ENCODE measurements at regions not wholly inside any gene's neighbourhood (a gene's known extent, or its start where the extent isn't known, plus 50 kb on each side); places are given as distances from the start of the nearest gene placed in this dataset.

GRCh38 chr2:215866606-215867005 lies 146.7 kb downstream of the MREG start:
- Histone ChIP-seq H3K9me3 (ENCODE audit: insufficient read depth in 2 of 2, low read depth in 1 of 2, low read length in 1 of 2) (no peaks in the 10 kb centered on the region), H4K8ac (ENCODE audit: extremely low read depth, insufficient read depth, low read length) (no peak overlapping the region), H2BK120ac (replicated peaks; ENCODE audit: low read depth, low read length) (no peak overlapping the region), H3K4me2 (ENCODE audit: insufficient read depth in 1 of 2, low read depth in 2 of 2, low read length in 2 of 2) (no peak overlapping the region), H2AK5ac (ENCODE audit: low read depth, low read length) (no peak overlapping the region), H2BK5ac (ENCODE audit: low read depth, low read length) (no peak overlapping the region), H2BK15ac (ENCODE audit: low read length) (no peak overlapping the region), H3K18ac (ENCODE audit: extremely low read depth, low read length) (no peak overlapping the region), H3K9ac (replicated peaks in 1 of 4; ENCODE audit: extremely low read depth in 1 of 4, low read depth in 3 of 4, low read length in 3 of 4) (no peak overlapping the region), H3K27ac (ENCODE audit: low read depth, low read length) (no peak overlapping the region), H3K36me3 (ENCODE audit: control insufficient read depth in 2 of 4, insufficient read depth in 4 of 4, low read length in 3 of 4) (no peaks in the 10 kb centered on the region), H3K4me3 (ENCODE audit: extremely low read depth in 1 of 4, insufficient read depth in 2 of 4, low read depth in 3 of 4, low read length in 4 of 4) (no peak overlapping the region), H2AFZ (ENCODE audit: low read length) (peak overlapping the region; percentile 71; the same call in 1 of the 2 replicates), H3K4me1 (replicated peaks in 1 of 4; ENCODE audit: control insufficient read depth in 3 of 4, insufficient read depth in 4 of 4, low read length in 3 of 4) (no peaks in the 10 kb centered on the region), H3K79me1 (ENCODE audit: low read depth, low read length) (no peaks in the 10 kb centered on the region), H3K56ac (replicated peaks; ENCODE audit: insufficient read length, low read depth, low read length) (no peak overlapping the region), H4K91ac (replicated peaks; ENCODE audit: insufficient read length, low read length) (no peak overlapping the region), H4K20me1 (replicated peaks in 1 of 2; ENCODE audit: control insufficient read depth in 1 of 2, insufficient read depth in 2 of 2, low read length in 2 of 2) (no peaks in the 10 kb centered on the region), H3K23me2 (ENCODE audit: low read depth, low read length) (no peaks in the 10 kb centered on the region), H4K5ac (ENCODE audit: insufficient read length, low read depth, low read length) (no peak overlapping the region), H3K79me2 (ENCODE audit: control insufficient read depth in 1 of 2, insufficient read depth in 2 of 2, low read length in 2 of 2) (no peaks in the 10 kb centered on the region), H3K14ac (ENCODE audit: insufficient read length) (no peak overlapping the region), H3K23ac (ENCODE audit: insufficient read length) (no peak overlapping the region), H2BK20ac (ENCODE audit: low read length) (no peak overlapping the region), H2BK12ac (ENCODE audit: low read depth, low read length) (no peak overlapping the region), H3K4ac (replicated peaks; ENCODE audit: insufficient read length, low read depth, low read length) (no peak overlapping the region), H3K27me3 (replicated peaks in 1 of 4; ENCODE audit: control insufficient read depth in 3 of 4, extremely low read depth in 1 of 4, insufficient read depth in 3 of 4, low read length in 3 of 4) (no peaks in the 10 kb centered on the region)
- POLR2A ChIA-PET (ENCODE audit: partially characterized antibody) = no interaction called here
- no peak for FAIRE-seq
- WGBS, 2 experiments (ENCODE audit: extremely low coverage in 1 of 2, insufficient coverage in 1 of 2, insufficient read length in 1 of 2, insufficient replicate concordance in 2 of 2, low coverage in 1 of 2, low lambda C conversion rate in 2 of 2, missing lambda C conversion rate in 1 of 2) = 68% methylated on average over 2 of the region's 2 CpGs; no CpG with 5 or more reads in 1 of the 2 experiments
- no peak for DNase-seq (ENCODE audit: low read depth in 1 of 2, low spot score in 2 of 2)
- TF ChIP-seq PHF8 (conservative IDR thresholded peaks at IDR 0.05; ENCODE audit: low read depth, low read length) = no peak
- TF ChIP-seq GTF2F1 (IDR thresholded peaks at IDR 0.05; ENCODE audit: borderline replicate concordance, low read depth, low read length) = no peak
- TF ChIP-seq POLR2A (IDR thresholded peaks at IDR 0.05; ENCODE audit: control extremely low read depth in 1 of 2, low read depth in 2 of 2, low read length in 2 of 2) = no peak
- no peak for TF ChIP-seq SIX5 (IDR thresholded peaks at IDR 0.05; ENCODE audit: low read depth, low read length)
- TF ChIP-seq ASH2L (IDR thresholded peaks at IDR 0.05; ENCODE audit: low read length) = no peak
- TF ChIP-seq EZH2 (IDR thresholded peaks at IDR 0.05; ENCODE audit: low read depth, low read length, severe bottlenecking) = no peak
- no peak for TF ChIP-seq CBX5 (IDR thresholded peaks at IDR 0.05; ENCODE audit: low read depth, low read length)
- CTCF ChIA-PET (ENCODE audit: partially characterized antibody) = interaction anchor here (1.0 to 1.1 kb wide), 3 partner anchors 38 to 72 kb away, joined by 3 read pairs; no protein-coding TSS in a partner anchor

Measured in H1 (cell line).